Stimulated activated naive CD4-positive, alpha-beta T cell treated with Interleukin-2 at 50 U/mL for 16 hours (primary cell): ENCODE measurements at regions not wholly inside any gene's neighbourhood (a gene's known extent, or its start where the extent isn't known, plus 50 kb on each side); places are given as distances from the start of the nearest gene placed in this dataset.

Experiments used
- DNase-seq: peaks from one replicate; lab custom pipeline; 2025; lab: John Stamatoyannopoulos, UW

DNA sequence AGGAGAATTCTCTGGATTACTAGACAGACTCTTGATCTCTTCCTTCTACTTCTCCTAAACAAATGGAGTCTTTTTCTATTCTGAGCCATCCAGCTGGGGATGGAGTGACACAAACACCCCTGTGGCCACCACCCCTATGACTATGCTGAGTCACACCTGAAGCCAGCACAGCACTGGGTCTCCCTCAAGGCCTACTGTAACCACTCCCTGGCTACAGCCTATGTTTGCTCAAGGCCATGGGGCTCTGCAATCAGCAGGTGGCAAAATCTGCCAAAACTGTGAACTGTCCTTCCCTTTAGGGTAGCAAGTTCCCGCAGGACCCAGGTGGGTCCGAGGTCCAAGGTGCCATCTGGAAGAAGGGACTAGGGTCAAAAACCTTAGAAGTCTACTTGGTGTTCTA is 132.3 kb downstream of the TINAG start:
- DNase-seq: no peak

- no peak for DNase-seq
These were observed 132.8 kb downstream of the TINAG start for GRCh38 chr6:54441020-54441419.

DNA sequence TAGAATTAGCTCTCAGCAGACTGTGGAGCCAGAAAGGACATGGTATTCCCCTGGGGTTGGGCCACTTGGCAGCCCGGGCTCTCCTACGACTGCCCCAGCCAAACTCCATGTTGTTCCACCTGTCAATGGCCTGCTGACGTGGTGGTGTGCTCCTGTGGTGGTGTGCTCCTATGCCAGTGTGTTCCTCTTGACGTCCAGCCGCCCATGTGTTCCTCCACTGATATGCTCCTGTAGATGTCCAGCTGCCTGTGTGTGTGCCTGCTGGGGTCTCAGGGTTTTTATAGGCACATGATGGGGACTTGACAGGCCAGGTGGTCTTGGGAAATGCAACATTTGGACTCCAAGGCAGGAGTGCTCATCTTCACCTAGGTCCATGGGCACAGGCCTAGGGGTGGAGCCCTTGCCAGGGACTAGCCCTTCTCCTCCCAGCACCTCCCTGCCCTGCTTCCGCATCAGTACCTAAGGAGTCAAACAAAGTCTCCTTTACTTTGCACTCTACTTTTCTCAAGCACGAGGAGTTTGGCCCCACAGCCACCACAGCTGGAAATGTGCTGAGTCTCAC is 133.5 kb downstream of the TINAG start:
- DNase-seq: no peak

GRCh38 chr6:54445207-54445606 is 137.0 kb downstream of the TINAG start:
- DNase-seq: no peak

DNA sequence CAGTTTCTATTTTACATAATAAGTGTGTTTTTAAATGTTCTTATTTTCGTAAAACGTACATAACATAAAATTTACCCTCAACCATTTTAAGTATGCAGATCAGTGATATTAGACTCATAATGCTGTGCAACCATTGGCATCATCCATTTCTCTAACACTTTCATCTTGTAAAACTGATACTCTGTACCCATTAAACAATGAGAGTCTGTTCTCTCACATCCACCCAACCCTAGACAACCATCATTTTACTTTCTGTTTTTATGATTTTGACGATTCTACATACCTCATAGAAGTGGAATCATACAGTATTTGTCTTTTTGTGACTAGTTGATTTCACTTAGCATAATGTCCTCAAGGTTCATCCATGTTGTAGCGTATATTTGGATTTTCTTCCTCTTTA is 140.4 kb downstream of the TINAG start:
- no peak for DNase-seq

GRCh38 chr6:54451516-54451915 is 143.3 kb downstream of the TINAG start:
- no peak for DNase-seq

- DNase-seq: no peak
These were observed 155.2 kb downstream of the TINAG start for GRCh38 chr6:54463354-54464024.

- no peak for DNase-seq
These were observed 157.5 kb downstream of the TINAG start for GRCh38 chr6:54465649-54466300.

- no peak for DNase-seq
These were observed 159.1 kb downstream of the TINAG start for GRCh38 chr6:54467384-54467783.

GRCh38 chr6:54473328-54473727 is 165.1 kb downstream of the TINAG start:
- no peak for DNase-seq

DNA sequence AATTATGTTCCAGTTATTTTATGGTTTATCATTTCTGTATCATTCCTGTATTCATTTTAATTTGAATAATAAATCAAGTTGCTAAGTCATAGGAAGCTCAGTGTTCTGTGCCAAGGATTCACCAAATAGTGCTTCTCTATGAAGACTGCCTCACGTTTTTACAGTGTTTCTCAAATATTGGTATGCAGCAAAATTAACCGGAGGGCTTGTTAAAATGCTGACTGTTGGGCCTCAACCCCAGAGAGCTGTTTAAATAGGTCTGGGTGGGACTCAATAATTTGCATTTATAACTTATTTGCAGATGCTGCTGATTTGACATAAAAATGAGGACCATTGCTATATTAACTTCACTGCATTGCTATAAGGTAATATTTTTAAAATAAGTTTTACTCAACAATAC is 166.7 kb downstream of the TINAG start:
- DNase-seq: no peak

DNA sequence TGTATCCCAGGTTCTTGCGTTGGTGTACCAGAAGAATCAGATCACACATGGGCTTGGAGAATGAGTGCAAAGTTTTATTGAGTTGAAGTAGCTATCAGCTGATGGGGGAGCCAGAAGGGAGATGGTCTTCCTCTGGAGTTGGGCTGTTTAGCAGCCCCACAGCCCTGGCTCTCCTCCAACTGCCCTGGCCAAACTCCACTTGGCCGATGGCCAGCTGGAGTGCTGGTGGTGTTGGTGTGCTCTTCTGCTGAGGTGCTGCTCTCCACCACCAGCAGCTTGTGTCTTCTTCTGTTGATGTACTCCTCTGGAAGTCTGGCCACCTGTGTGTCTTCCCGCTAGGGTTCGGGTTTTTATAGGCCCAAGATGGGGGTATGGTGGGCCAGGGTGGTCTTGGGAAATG is 172.8 kb downstream of the TINAG start:
- DNase-seq: no peak

- no peak for DNase-seq
These were observed 183.2 kb downstream of the TINAG start for GRCh38 chr6:54491431-54491830.

- DNase-seq: no peak
These were observed 184.9 kb downstream of the TINAG start for GRCh38 chr6:54493138-54493537.

DNA sequence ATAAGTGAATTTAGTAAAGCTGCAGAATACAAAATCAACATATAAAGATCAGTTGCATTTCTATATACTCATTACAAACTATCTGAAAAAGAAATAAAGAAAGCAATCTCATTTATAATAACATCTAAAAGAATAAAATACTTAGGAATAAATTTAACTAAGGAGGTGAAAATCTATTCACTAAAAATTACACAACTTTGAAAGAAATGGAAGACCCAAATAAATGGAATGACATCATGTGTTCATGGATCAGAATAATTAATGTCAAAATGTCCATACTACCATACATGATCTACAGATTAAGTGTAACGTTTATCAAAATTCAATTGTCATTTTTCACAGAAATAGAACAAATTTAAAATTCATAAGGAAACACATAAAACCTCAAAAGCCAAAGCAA is 194.9 kb downstream of the TINAG start:
- DNase-seq: no peak

DNA sequence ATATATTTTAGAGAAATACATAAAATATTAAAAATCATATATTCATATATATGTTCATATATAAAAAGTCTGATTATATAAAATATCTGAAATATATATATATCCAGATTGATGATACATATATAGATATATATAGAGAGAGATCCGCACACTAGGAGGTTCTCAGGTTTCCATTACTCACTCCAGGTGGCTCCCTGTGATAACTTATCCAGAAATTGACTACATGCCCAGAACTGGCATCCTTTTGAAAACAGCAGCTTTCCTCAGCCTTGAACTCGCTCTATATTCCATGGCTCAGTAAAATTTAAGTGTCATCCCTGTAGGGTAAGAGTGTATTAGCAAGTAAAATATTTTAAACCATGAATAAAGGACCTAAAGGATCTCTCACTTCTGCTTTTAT is 206.8 kb downstream of the TINAG start:
- no peak for DNase-seq

DNA sequence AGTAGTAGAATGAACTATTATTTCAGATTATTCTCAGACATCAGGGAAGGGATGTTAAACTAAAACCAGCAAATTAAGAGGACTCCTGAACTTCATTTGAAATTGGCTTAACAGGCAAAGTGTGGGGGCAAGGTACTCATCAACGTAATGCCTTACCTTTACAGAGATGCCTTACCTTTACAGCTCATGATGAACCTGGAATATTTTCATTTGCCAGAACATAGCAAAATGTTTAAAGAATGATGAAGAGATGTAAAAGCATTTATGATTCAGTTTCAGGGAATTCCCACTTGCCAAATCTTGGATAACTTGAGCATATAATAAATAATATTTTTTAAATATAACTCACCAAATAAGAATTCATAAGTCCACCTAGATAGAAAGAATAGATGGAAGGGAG is 207.5 kb downstream of the TINAG start:
- DNase-seq: no peak

- DNase-seq: no peak
These were observed 208.1 kb downstream of the TINAG start for GRCh38 chr6:54516321-54516720.

DNA sequence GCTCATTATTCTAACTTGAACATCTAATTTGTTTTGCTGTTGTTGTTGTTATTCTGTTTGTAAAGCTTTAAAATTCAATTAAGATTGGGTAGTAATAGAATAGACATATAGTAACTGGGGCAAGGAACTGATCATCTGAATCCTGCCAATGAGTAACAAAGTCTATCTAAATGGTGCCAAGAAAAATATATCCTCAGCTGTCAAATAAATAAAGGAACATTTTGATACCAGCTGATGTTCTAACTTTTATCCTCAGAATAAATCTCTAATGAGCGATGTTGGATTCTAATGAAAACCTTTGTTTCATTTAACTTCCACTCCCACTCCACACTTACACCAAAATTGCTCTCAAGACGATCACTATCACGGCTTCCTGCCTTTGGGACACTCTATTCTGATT is 210.9 kb downstream of the TINAG start:
- DNase-seq: no peak

DNA sequence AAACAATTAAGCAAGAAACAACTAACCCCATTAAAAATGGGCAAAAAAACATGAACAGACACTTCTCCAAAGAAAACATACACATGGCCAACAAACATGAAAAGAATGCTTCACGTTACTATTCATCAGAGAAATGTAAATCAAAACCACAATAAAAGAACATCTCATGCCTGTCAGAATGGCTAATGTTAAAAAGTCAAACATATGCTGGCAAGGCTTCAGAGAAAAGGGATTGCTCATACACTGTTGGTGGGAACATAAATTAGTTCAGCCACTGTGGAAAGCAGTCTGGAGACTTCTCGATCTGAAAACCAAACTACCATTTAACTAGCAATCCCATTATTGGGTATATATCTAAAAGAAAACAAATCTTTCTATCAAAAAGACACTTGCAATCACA is 217.5 kb downstream of the TINAG start:
- DNase-seq: no peak

GRCh38 chr6:54533567-54533966 is 225.3 kb downstream of the TINAG start:
- no peak for DNase-seq

- DNase-seq: no peak
These were observed 227.3 kb downstream of the TINAG start for GRCh38 chr6:54535568-54535967.

DNA sequence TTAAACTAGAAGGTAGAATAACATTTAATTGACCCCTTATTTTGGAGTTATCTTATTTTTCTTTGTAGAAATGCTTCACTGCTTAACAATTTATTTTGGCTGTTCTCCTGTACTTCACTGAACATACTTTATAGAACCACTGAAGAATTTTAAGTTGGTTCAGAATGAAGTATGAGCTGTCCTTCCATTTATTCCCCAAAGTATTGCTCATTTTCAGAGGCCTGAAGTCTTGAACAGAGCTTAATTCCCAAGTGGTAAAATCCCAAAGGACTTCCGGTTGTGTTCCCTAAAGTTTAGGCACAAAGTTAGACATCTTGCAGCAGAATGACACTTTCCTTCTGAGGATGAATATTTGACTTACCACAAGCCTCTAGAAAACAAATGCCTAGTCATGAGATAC is 233.3 kb downstream of the TINAG start:
- DNase-seq: no peak

DNA sequence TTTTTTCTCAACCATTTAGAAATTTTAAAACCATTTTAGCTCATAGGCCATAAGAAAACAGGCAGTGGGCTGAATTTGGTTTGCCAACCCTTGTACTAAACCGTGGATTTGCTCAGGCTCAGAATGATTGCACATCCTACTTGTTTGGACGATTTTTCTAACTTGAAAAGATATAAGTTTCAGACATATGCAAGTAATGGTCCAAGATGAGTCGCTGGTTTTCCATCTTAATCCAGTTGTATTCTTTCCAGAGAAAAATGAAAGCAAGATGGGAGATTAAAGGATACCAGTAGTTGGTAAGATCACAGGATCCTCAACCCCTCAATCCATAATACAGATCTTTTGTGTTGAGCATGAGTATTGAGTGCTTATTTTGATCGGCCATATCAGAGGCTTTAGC is 250.9 kb downstream of the TINAG start:
- no peak for DNase-seq
